ENCODE measurements at regions not wholly inside any gene's neighbourhood (a gene's known extent, or its start where the extent isn't known, plus 50 kb on each side); places are given as distances from the start of the nearest gene placed in this dataset.

- DNase-seq (ENCODE audit: low spot score) = no peak
Observed at GRCh38 chr6:26197933-26198721, 110.9 kb downstream of the HFE start.

GRCh38 chr6:26198722-26199056 is 111.5 kb downstream of the HFE start:
- no peak for DNase-seq (ENCODE audit: low spot score)

DNA sequence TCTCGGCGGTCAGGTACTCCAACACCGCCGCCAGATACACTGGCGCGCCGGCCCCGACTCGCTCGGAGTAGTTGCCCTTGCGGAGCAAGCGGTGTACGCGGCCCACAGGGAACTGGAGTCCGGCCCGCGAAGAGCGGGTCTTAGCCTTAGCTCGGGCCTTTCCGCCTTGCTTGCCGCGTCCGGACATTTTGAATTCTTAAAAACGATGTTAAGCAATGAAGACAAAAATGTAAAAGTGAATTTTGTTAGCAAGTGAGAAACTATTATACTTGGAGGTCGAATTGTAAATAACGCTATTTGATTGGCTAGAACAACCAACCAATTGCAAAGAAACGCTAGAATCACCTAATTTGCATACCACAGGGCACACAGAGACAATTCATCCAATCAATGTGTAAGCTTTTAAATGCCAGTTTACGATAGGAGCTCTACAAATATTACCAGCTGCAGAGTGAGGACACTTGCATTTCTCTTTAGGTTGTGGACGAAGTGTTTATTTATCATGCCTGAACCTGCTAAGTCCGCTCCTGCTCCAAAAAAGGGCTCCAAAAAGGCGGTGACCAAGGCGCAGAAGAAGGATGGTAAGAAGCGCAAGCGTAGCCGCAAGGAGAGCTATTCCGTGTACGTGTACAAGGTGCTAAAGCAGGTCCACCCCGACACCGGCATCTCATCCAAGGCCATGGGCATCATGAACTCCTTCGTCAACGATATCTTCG is 112.0 kb downstream of the HFE start:
- DNase-seq (ENCODE audit: low spot score) = no peak

DNA sequence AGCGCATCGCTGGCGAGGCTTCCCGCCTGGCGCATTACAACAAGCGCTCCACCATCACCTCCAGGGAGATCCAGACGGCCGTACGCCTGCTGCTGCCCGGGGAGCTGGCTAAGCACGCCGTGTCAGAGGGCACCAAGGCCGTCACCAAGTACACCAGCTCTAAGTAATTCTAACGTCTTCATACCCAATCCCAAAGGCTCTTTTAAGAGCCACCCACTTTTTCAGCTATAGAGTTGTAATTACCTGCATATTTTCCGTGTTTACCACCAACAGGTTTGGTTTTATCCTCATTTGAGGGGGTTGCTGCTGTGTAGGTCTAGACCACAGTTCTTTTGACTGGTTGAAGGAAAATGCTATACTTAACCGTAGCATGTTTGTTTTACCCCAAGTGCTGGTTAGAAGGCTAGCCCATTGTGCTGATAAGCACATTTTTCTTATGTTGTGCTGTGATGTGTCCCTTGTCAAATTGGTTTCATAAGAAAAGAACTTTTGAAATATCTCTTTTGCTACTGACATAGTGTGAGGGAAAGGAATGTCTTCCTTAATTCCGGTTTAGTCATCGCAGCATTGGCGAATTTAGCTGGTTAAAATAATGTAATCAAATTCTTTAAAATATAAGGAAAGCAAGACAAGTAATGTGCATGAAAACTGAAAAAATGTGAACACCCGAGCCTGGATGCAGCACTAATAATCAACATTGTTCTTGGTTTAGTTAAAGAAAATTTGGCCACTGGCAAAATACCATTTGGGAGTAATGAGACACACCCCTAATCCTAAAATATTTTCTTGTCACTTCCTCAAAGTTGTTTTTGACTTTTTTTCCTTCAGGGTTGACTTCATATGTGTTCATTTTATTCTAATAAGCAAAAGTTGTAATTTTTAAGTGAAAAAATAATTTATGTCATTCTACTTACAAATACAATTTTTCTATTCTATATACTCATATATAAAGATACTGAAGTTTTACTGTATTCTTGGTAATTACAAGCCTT is 112.8 kb downstream of the HFE start:
- no peak for DNase-seq (ENCODE audit: low spot score)

DNA sequence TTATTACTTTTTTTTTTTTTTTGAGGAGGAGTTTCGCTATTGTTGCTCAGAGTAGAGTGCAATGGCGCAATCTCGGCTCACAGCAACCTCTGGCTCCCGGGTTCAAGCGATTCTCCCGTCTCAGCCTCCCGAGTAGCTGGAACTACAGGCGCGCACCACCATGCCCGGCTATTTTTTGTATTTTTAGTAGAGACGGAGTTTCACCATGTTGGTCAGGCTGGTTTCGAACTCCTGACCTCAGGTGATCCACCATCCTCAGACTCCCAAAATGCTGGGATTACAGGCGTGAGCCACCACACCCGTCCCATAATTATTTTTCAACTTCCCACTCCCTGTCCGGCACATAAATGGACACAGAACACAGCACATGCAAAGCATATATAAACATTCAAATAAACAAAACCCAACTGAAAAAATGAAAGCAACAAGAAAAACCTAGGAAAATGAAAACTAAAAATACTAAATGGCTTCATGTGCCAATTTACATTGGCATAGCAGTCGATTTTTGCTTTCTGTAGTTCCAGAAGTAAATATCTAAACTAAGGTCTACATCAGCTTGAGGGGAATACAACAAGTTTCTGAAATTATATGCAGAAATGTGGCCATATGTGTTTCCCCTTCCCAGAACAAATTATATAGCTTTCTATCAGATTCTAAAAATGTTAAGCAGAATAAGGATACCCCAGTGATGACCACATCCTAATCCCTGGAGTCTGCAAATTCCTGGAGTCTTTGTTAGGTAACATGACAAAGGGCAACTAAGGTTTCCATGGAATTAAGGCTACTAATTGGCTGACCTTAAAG is 113.9 kb downstream of the HFE start:
- no peak for DNase-seq (ENCODE audit: low spot score)

DNA sequence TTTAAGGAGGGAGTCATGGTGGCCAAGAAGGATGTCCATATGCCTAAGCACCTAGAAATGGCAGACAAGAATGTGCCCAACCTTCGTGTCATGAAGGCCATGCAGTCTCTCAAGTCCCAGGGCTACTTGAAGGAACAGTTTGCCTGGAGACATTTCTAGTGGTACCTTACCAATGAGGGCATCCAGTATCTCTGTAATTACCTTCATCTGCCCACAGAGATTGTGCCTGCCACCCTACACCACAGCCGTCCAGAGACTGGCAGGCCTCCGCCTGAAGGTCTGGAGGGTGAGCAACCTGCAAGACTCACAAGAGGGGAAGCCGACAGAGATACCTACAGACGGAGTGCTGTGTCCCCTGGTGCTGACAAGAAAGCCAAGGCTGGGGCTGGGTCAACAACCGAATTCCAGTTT is 115.0 kb downstream of the HFE start:
- no peak for DNase-seq (ENCODE audit: low spot score)

DNA sequence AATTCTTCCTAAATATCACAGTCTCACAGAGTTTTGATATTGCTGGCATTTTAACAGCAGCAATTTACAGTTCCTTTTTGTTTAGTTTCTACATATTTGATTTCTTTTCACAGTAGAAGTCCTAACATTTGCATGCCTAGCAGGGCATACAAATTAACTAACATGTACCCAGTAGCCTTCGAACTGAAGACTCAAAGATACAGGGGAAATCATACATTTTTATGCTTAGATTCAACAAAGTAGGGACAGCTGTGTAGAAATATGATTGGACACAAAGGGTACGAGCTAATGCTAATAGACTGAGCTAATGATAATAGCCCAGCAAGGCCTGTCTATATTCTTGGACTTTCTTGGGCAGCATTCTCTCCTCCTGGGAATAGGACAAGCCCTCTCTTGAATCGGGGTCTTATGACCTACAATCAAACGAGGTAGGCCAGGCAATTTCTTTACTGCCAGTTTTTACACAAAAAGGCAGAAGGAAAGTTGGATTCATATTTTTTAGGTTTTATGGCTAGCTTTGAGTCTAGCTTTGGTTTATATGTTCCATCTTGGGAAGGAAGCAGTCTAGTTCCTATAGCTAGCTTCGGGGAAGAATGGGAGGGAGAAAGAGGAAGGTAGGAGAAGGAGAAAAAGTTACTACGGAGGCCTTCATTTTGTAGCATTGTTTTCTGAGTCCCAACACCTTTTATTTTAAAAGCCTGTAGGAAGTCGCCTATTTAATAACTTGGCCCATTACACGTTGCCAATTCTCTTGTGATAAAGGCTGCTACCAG is 115.8 kb downstream of the HFE start:
- no peak for DNase-seq (ENCODE audit: low spot score)

DNA sequence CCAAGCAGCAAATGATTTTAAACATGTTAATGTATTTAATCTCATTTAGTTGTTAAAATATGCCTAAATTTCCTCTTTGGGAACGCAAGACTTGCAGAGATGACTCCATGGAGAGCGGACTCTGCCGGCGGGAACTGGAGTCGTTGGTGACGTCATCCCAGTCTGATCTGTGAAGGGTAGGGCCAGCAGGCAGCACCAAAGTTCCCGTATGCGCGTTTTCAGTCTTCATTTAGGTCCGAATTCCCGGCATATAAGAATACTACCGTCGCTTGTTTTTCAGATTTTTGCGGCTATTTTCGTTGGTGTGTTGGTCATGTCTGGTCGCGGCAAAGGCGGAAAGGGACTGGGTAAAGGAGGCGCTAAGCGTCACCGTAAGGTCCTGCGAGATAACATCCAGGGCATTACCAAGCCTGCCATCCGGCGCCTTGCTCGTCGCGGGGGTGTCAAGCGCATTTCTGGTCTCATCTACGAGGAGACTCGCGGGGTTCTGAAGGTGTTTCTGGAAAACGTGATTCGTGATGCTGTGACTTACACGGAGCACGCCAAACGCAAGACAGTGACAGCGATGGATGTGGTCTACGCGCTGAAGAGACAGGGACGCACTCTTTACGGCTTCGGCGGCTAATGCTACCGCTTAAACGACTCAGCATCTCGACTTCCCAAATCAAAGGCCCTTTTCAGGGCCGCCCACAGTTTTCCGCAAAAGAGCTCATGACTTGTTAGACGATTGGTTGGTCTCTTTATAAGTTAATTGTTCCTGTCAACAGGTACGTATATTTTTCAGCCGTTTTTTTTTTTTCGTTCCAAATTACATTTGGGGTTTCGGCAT is 117.3 kb downstream of the HFE start:
- DNase-seq (ENCODE audit: low spot score) = no peak

DNA sequence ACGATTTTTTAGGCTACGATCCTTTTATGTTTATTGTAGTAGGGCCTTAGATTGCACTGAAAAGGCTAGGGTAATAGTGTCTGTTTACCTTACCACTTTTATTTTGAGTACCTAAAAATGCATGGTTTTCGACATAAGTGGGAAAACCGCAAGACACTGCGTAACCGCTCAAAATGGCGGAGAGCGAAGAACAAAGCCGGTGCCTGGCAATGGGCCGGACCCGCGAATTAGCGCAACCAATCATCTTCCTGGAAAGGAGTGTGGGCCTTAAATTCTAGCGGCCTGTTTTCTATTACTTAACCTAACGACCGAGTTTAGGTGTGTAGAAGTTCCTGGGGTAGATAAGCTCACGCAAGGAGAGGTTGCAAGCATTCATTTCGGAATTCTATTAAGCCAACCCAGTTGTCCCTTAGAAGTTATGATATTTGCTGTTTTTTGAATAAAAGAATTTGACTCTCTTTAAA is 118.0 kb downstream of the HFE start:
- no peak for DNase-seq (ENCODE audit: low spot score)

DNA sequence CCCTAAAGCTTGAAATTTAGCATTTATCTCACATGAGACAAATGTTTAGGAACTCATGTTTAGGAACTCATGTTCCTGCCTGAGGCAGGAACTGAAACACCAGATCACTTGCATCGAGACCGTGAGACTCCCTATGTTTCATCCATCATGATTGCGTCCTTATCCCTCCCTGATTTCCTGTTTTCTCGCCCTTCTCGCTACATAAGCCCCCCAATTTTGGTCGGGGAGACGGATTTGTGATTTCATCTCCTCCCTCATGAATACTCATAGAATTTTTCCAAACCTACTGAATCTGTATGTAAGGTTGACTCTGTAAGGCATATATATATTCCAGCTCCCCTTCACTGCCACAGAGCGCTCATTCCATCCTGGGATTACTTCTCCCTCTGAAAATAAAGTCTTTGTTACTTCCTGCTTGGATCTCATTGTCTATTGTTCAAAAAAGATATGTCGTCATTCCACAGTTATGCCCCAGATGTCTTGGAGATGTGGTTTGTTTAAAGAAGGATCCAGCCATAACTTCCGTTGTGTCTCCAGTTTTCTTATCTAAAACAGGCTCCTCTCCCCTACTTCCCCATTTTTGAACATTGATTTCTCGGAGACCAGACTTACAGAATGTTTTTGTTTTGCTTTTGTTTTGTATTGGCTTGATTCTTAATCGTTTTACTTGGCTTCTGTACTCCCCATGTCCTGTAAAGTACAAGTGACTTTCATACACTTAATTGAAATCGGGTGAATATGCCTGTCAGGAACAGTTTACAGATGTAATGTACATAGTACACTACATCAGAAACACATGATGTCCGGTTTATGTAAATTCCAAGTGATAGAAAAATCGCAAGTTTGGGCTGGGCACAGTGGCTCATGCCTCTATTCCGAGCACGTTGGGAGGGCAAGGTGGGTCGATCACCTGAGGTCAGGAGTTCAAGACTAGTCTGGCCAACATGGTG is 118.7 kb downstream of the HFE start:
- no peak for DNase-seq (ENCODE audit: low spot score)

DNA sequence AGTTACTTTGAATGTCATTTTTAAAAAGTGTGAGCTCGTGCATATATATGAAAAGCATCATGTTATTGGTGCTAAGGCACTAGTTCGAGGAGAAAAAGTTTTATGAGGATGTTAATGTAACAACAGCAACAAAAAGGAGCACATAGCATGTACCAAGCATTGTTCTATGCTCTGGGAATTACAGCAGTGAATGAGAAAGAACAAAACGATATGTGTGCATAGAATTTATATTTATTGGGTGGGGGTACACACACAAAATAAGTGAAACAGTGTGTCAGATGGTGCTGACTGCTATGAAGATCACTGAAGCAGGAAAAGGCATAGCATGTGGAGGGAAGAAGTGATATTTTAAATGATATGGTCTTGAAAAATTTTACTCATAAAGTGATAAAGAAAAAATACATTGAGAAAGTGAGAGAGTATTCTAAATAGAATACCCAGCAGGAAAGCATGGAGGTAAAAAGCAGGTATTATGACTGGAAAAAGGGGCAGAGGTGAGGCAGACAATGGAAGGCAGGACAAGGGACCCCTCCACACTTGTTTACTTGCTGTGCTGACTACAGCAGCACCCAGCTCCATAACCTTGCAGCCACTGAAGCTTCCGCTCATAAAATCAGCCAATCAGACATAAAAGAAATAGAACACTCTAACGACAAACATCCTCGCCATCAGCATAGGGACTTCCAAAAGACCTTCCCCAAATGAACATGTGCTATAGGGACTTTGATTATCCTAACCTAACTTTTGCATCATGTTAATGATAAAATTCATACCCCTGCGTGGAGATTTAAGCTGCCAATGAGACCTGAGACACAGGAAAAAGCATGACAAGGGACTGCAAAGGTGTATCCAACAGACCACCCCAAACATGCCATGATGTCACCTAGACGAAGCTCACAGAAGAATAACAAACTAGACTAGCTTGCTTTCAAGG is 119.9 kb downstream of the HFE start:
- no peak for DNase-seq (ENCODE audit: low spot score)

GRCh38 chr6:26211963-26212362 is 124.7 kb downstream of the HFE start:
- no peak for DNase-seq (ENCODE audit: low spot score)

DNA sequence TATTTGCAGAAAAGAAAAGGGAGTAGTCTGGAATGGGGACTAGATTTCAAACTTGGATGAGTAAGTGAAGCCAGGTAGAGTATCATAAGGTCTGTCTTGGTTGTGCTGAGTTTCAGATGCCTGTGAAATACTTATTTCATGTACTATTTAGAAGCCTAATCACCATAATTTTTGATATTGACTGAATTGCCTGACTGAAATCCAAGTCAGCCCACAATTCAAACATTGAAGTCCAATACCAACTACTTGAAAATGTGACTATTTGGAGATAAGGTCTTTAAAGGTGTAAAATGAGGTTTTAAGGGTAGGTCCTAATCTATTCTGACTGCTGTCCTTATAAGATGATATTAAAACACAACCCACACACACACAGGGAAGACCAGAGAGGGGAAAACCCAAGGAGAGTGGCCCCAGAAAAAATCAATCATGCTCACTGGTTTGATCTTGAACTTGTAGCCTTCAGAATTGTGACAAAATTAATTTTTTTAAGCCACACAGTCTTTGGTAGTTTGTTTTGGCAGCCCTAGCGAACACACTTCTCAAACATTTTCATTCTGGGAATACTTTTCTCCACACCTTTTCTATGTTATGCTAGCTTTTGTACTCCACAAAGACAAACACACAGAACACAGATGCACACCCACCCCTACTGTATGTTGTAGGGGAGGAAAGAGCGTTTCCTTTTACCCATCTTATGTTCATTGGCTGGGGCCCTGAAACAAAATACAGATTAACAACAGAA is 126.3 kb downstream of the HFE start:
- DNase-seq (ENCODE audit: low spot score) = no peak

DNA sequence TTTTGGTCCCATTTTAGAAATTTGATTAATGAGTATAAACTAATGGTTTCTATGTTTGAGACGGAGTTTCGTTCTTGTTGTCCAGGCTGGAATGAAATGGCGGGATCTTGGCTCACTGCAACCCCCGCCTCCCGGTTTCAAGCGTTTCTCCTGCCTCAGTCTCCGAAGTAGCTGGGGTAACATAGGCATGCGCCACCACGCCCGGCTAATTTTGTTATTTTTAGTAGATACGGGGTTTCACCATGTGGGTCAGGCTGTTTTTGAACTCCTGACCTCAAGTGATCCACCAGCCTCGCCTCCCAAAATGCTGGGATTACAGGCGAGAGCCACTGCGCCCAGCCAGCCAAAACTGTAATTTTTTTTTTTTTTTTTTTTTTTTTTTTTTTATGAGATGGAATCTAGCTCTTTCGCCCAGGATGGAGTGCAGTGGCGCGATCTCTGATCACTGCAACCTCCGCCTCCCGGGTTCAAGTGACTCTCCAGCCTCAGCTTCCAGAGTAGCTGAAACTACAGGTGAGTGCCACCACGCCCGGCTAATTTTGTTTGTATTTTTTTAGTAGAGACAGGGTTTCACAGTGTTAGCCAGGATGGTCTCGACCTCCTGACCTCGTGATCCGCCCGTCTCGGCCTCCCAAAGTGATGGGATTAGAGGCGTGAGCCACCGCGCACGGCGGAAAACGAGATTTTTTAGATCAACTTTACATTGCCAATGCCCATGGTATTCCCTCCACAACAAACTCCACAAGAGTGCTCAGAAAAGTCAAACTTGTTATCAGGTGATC is 127.8 kb downstream of the HFE start:
- DNase-seq (ENCODE audit: low spot score) = no peak

- DNase-seq (ENCODE audit: low spot score) = no peak
Observed at GRCh38 chr6:26215585-26216358, 128.5 kb downstream of the HFE start.

Measured in HuH-7.5 (cell line).